WTC11 (cell line): ENCODE measurements at regions not wholly inside any gene's neighbourhood (a gene's known extent, or its start where the extent isn't known, plus 50 kb on each side); places are given as distances from the start of the nearest gene placed in this dataset.

Experiments
- ATAC-seq: fragments of 200-7000 bp; cut with Tn5 transposase; 2 replicates; pipeline ENCODE4 v1.10.0; 2021; ENCODE audit warnings: mild to moderate bottlenecking, moderate library complexity
- CTCF ChIA-PET: fragments of 300-600 bp; sonication (Branson Sonifier 250); formaldehyde crosslinking; loops from one replicate; lab custom pipeline; 2021; ENCODE audit warnings: antibody characterized with exemption; lab: Charles Lee
- POLR2A ChIA-PET: fragments of 350-600 bp; sonication (Branson Sonifier 250); formaldehyde crosslinking; loops from one replicate; lab custom pipeline; 2021; ENCODE audit warnings: antibody characterized with exemption; lab: Charles Lee
- DNase-seq: peaks from one replicate; pipeline ENCODE4 v3.0.0; 2021; ENCODE audit warnings: low spot score
- H3K27ac Mint-ChIP-seq: 2 replicates; pipeline ENCODE4 v1.8.0; 2021; ENCODE audit warnings: mixed read lengths
- H3K27me3 Mint-ChIP-seq: 2 replicates; pipeline ENCODE4 v1.8.0; 2021; ENCODE audit warnings: low read depth, mild to moderate bottlenecking, moderate library complexity, mixed read lengths
- H3K36me3 Mint-ChIP-seq: 2 replicates; pipeline ENCODE4 v1.8.0; 2021; ENCODE audit warnings: mixed read lengths
- H3K4me1 Mint-ChIP-seq: 2 replicates; pipeline ENCODE4 v1.8.0; 2022; ENCODE audit warnings: mixed read lengths
- H3K4me3 Mint-ChIP-seq: 2 replicates; pipeline ENCODE4 v1.8.0; 2021; ENCODE audit warnings: mild to moderate bottlenecking, moderate library complexity, mixed read lengths
- H3K9me3 Mint-ChIP-seq: 2 replicates; pipeline ENCODE4 v1.8.0; 2021; ENCODE audit warnings: mixed read lengths
- ATF2 ChIP-seq: sonication (generic); formaldehyde crosslinking; IDR thresholded peaks from 2 replicates; pipeline ENCODE4 v1.8.1; 2022; ENCODE audit warnings: low read depth, missing genetic modification reagents, borderline replicate concordance
- E2F1 ChIP-seq: sonication (generic); formaldehyde crosslinking; IDR thresholded peaks from 2 replicates; pipeline ENCODE4 v1.8.0; 2022; ENCODE audit warnings: mild to moderate bottlenecking, missing genetic modification reagents
- E2F5 ChIP-seq: sonication (generic); formaldehyde crosslinking; IDR thresholded peaks from 2 replicates; pipeline ENCODE4 v1.8.1; 2022; ENCODE audit warnings: mild to moderate bottlenecking, moderate library complexity, missing genetic modification reagents
- EMX1 ChIP-seq: fragments of 250-450 bp; sonication (Bioruptor Pico); IDR thresholded peaks from 2 replicates; pipeline ENCODE4 v1.8.0; 2021; ENCODE audit warnings: mild to moderate bottlenecking
- IRF2 ChIP-seq: sonication (generic); formaldehyde crosslinking; IDR thresholded peaks from 2 replicates; pipeline ENCODE4 v1.8.0; 2022; ENCODE audit warnings: low read depth, missing genetic modification reagents, borderline replicate concordance
- JAZF1 ChIP-seq: fragments of 250-450 bp; sonication (Bioruptor Pico); IDR thresholded peaks from 2 replicates; pipeline ENCODE4 v1.9.0; 2021; ENCODE audit warnings: moderate library complexity, mild to moderate bottlenecking, inconsistent platforms
- JUN ChIP-seq: sonication (generic); formaldehyde crosslinking; IDR thresholded peaks from 2 replicates; pipeline ENCODE4 v1.8.0; 2023; ENCODE audit warnings: mild to moderate bottlenecking, missing genetic modification reagents
- KAT7 ChIP-seq: sonication (generic); formaldehyde crosslinking; IDR thresholded peaks from 2 replicates; pipeline ENCODE4 v1.8.1; 2023; ENCODE audit warnings: missing genetic modification reagents, mild to moderate bottlenecking, borderline replicate concordance
- MXD4 ChIP-seq: fragments of 250-450 bp; sonication (Bioruptor Pico); IDR thresholded peaks from 2 replicates; pipeline ENCODE4 v1.8.0; 2021; ENCODE audit warnings: mild to moderate bottlenecking, moderate library complexity, borderline replicate concordance
- NR2C2 ChIP-seq: sonication (generic); formaldehyde crosslinking; IDR thresholded peaks from 2 replicates; pipeline ENCODE4 v1.8.0; 2022; ENCODE audit warnings: mild to moderate bottlenecking, missing genetic modification reagents
- RELA ChIP-seq: sonication (generic); formaldehyde crosslinking; IDR thresholded peaks from 2 replicates; pipeline ENCODE4 v1.8.1; 2022; ENCODE audit warnings: missing genetic modification reagents, mild to moderate bottlenecking, borderline replicate concordance
- RORB ChIP-seq: fragments of 250-450 bp; sonication (Bioruptor Pico); IDR thresholded peaks from 2 replicates; pipeline ENCODE4 v1.9.0; 2021; ENCODE audit warnings: mild to moderate bottlenecking
- SMAD3 ChIP-seq: sonication (generic); formaldehyde crosslinking; IDR thresholded peaks from 2 replicates; pipeline ENCODE4 v1.8.0; 2022; ENCODE audit warnings: missing genetic modification reagents, mild to moderate bottlenecking, borderline replicate concordance
- ZBTB21 ChIP-seq: sonication (generic); formaldehyde crosslinking; IDR thresholded peaks from 2 replicates; pipeline ENCODE4 v1.8.1; 2023; ENCODE audit warnings: mild to moderate bottlenecking, missing genetic modification reagents, borderline replicate concordance
- ZMAT4 ChIP-seq: fragments of 250-450 bp; sonication (Bioruptor Pico); IDR thresholded peaks from 2 replicates; pipeline ENCODE4 v1.9.0; 2021; ENCODE audit warnings: mild to moderate bottlenecking
- ZNF232 ChIP-seq: sonication (generic); formaldehyde crosslinking; IDR thresholded peaks from 2 replicates; pipeline ENCODE4 v1.8.0; 2022; ENCODE audit warnings: mild to moderate bottlenecking, missing genetic modification reagents
- ZNF263 ChIP-seq: sonication (generic); formaldehyde crosslinking; IDR thresholded peaks from 2 replicates; pipeline ENCODE4 v1.8.1; 2022; ENCODE audit warnings: low read depth, mild to moderate bottlenecking, moderate library complexity, missing genetic modification reagents
- ZNF317 ChIP-seq: sonication (generic); formaldehyde crosslinking; IDR thresholded peaks from 2 replicates; pipeline ENCODE4 v1.8.1; 2023; ENCODE audit warnings: low read depth, mild to moderate bottlenecking, moderate library complexity, missing genetic modification reagents, borderline replicate concordance
- ZNF425 ChIP-seq: fragments of 250-450 bp; sonication (Bioruptor Pico); conservative IDR thresholded peaks from 2 replicates; pipeline ENCODE4 v1.9.0; 2021; ENCODE audit warnings: mild to moderate bottlenecking
- ZNF532 ChIP-seq: fragments of 250-450 bp; sonication (Bioruptor Pico); IDR thresholded peaks from 2 replicates; pipeline ENCODE4 v1.9.0; 2021; ENCODE audit warnings: mild to moderate bottlenecking, borderline replicate concordance
- ZNF671 ChIP-seq: fragments of 250-450 bp; sonication (Bioruptor Pico); IDR thresholded peaks from 2 replicates; pipeline ENCODE4 v1.8.0; 2021; ENCODE audit warnings: mild to moderate bottlenecking
- ZSCAN18 ChIP-seq: fragments of 250-450 bp; sonication (Bioruptor Pico); IDR thresholded peaks from 2 replicates; pipeline ENCODE4 v2.1.2; 2022; ENCODE audit warnings: mild to moderate bottlenecking, moderate library complexity

GRCh38 chr3:76308541-76308940, 523.2 kb upstream of the ZNF717 start:
- no peak for TF ChIP-seq ZBTB21 (CRISPR knock-in tag)
- no peak for TF ChIP-seq ZSCAN18
- TF ChIP-seq ZNF232 (CRISPR knock-in tag), result no peak
- TF ChIP-seq ZNF532 (CRISPR knock-in tag), result no peak
- TF ChIP-seq ZNF317, result no peak
- no peak for TF ChIP-seq ZNF263
- TF ChIP-seq RELA, result no peak
- TF ChIP-seq KAT7, result no peak
- TF ChIP-seq MXD4 (CRISPR knock-in tag), result no peak
- no peak for TF ChIP-seq IRF2 (CRISPR knock-in tag)
- no peak for TF ChIP-seq ZMAT4 (CRISPR knock-in tag)
- no peak for TF ChIP-seq NR2C2
- TF ChIP-seq SMAD3 (CRISPR knock-in tag), result no peak
- no peak for TF ChIP-seq EMX1
- TF ChIP-seq ZNF425 (CRISPR knock-in tag), result no peak
- TF ChIP-seq ZNF671 (CRISPR knock-in tag), result no peak
- no peak for TF ChIP-seq RORB (CRISPR knock-in tag)
- no peak for TF ChIP-seq JAZF1 (CRISPR knock-in tag)
- no peak overlapping the region for H3K27ac Mint-ChIP-seq
- no peak overlapping the region for H3K4me3 Mint-ChIP-seq
- POLR2A ChIA-PET, result no interaction called here
- no peaks in the 10 kb centered on the region for H3K27me3 Mint-ChIP-seq
- H3K36me3 Mint-ChIP-seq, result no peaks in the 10 kb centered on the region
- CTCF ChIA-PET, result interaction anchor here (1.0 kb wide), 1 partner anchor 263 kb away, joined by 3 read pairs; no protein-coding TSS in a partner anchor
- ATAC-seq (no peak), DNase-seq (no peak)
- H3K4me1 Mint-ChIP-seq, result peaks cover 17% of the 10 kb centered on the region
- H3K9me3 Mint-ChIP-seq, result no peaks in the 10 kb centered on the region

- Mint-ChIP-seq H3K9me3 (peaks cover 5% of the 10 kb centered on the region; the same call in 1 of the 2 replicates), H3K4me1 (peaks cover 19% of the 10 kb centered on the region), H3K27me3 (no peaks in the 10 kb centered on the region), H3K27ac (no peak overlapping the region), H3K4me3 (no peak overlapping the region), H3K36me3 (0 out of 2 replicates have a peak, but pooled peaks cover 3% of the 10 kb centered on the region)
- DNase-seq, result no peak
- ChIA-PET POLR2A (no interaction called here), CTCF (no interaction called here)
- no peak for ATAC-seq
- TF ChIP-seq ATF2 (CRISPR knock-in tag) (no peak), E2F1 (CRISPR knock-in tag) (no peak), SMAD3 (CRISPR knock-in tag) (no peak), E2F5 (CRISPR knock-in tag) (no peak), ZNF425 (CRISPR knock-in tag) (no peak), JUN (CRISPR knock-in tag) (no peak)
Observed at GRCh38 chr3:76310089-76310488, 524.7 kb upstream of the ZNF717 start.
